OCI-LY7 (cell line): ENCODE measurements at regions not wholly inside any gene's neighbourhood (a gene's known extent, or its start where the extent isn't known, plus 50 kb on each side); places are given as distances from the start of the nearest gene placed in this dataset.

Source experiments
- BruUV-seq: library from RNA; stranded (reverse); fragments of 400-500 nt; replicated peaks from 2 replicates; lab custom pipeline; 2021; lab: Mats Ljungman, UMichigan
- CTCF ChIA-PET: fragments of 300-600 bp; sonication (Branson Sonifier 250); formaldehyde crosslinking; loops from one replicate; lab custom pipeline; 2022; ENCODE audit warnings: antibody characterized with exemption; ENCODE audit not compliant: unreplicated experiment; lab: Charles Lee
- POLR2A ChIA-PET: fragments of 300-600 bp; sonication (Branson Sonifier 250); formaldehyde crosslinking; loops from one replicate; lab custom pipeline; 2022; ENCODE audit warnings: antibody characterized with exemption; lab: Charles Lee
- DNase-seq: peaks from one replicate; pipeline ENCODE4 v3.0.0-alpha.2; 2015; ENCODE audit warnings: low spot score
- H2AFZ ChIP-seq: fragments of 200-600 bp; sonication (generic), shearing (Covaris generic); 2 replicates; pipeline ENCODE4 v1.6.1; 2014; ENCODE audit warnings: mild to moderate bottlenecking, antibody characterized with exemption, low read length, moderate library complexity
- H3K27ac ChIP-seq: fragments of 200-600 bp; sonication (generic); 2 replicates; pipeline ENCODE4 v1.5.1; 2014; ENCODE audit warnings: mixed run types, low read depth, mild to moderate bottlenecking, moderate library complexity, low read length, inconsistent platforms; ENCODE audit not compliant: poor library complexity, severe bottlenecking
- H3K36me3 ChIP-seq: fragments of 200-600 bp; sonication (generic); 2 replicates; pipeline ENCODE4 v1.6.1; 2014; ENCODE audit warnings: mild to moderate bottlenecking, antibody characterized with exemption, low read length, moderate library complexity, mixed read lengths; ENCODE audit not compliant: insufficient read depth
- H3K4me1 ChIP-seq: fragments of 200-600 bp; sonication (generic); 2 replicates; pipeline ENCODE4 v1.5.1; 2014; ENCODE audit warnings: mild to moderate bottlenecking, low read length; ENCODE audit not compliant: insufficient read depth, poor library complexity, severe bottlenecking
- H3K4me2 ChIP-seq: fragments of 200-600 bp; sonication (generic); 2 replicates; pipeline ENCODE4 v1.6.1; 2014; ENCODE audit warnings: mild to moderate bottlenecking, low read length
- H3K4me3 ChIP-seq: fragments of 200-600 bp; sonication (generic); 2 replicates; pipeline ENCODE4 v1.5.1; 2014; ENCODE audit warnings: mild to moderate bottlenecking, low read depth, low read length; ENCODE audit not compliant: poor library complexity, severe bottlenecking
- H3K79me2 ChIP-seq: fragments of 200-600 bp; sonication (generic); 2 replicates; pipeline ENCODE4 v1.6.1; 2016; ENCODE audit warnings: low read depth, mild to moderate bottlenecking, low read length, moderate library complexity, mixed read lengths; ENCODE audit not compliant: insufficient read depth
- H3K9me2 ChIP-seq: fragments of 200-600 bp; sonication (generic); 2 replicates; pipeline ENCODE4 v1.6.1; 2016; ENCODE audit warnings: mild to moderate bottlenecking, low read length, mixed read lengths; ENCODE audit not compliant: insufficient read depth
- H3K9me3 ChIP-seq: fragments of 200-600 bp; sonication (generic); 2 replicates; pipeline ENCODE4 v1.6.1; 2014; ENCODE audit warnings: mild to moderate bottlenecking, mixed run types, low read length, mixed read lengths
- H4K20me1 ChIP-seq: fragments of 200-600 bp; sonication (generic); 2 replicates; pipeline ENCODE4 v1.6.1; 2014; ENCODE audit warnings: mild to moderate bottlenecking, antibody characterized with exemption, low read length, moderate library complexity, mixed read lengths; ENCODE audit not compliant: insufficient read depth
- EZH2phosphoT487 ChIP-seq: fragments of 200-600 bp; sonication (generic); IDR thresholded peaks from 2 replicates; pipeline ENCODE4 v1.6.1; 2018; ENCODE audit warnings: low read depth, borderline replicate concordance, mild to moderate bottlenecking, mixed run types, antibody characterized with exemption, low read length, moderate library complexity, mixed read lengths
- intact Hi-C: fragments of 100-400 bp; cut with micrococcal nuclease; formaldehyde crosslinking; loops from one replicate; pipeline ENCODE4 v1.10.0; 2022; ENCODE audit not compliant: unreplicated experiment
- TF ChIP-seq, protein P1 (sequence below): fragments of 200-600 bp; sonication (generic); conservative IDR thresholded peaks from 2 replicates; pipeline ENCODE4 v1.5.1; 2014; ENCODE audit warnings: mild to moderate bottlenecking, antibody characterized with exemption, low read length, moderate library complexity, mixed read lengths

DNA sequence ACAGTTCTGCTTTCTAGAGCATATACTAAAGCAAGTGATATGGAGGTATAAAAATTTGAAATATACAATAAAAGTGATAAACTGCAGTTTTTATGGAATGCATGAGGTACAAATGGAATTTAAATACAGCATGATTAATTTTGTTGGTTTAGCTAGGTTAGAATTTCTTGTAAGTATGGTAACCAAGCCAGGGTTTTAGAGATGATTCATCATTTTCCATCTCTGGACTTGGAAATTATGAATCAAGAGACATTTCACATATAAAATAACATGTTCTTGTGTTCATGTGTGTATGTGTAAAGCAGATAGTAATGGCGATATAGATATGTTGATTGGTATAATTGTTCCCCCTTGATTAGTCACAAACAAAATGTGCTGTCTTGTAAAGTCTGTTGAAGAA lies 1219.8 kb downstream of the CDH8 start:
- ChIA-PET CTCF (no interaction called here), POLR2A (no interaction called here)
- Histone ChIP-seq H3K27ac (no peak overlapping the region), H3K9me3 (no peaks in the 10 kb centered on the region), H4K20me1 (no peaks in the 10 kb centered on the region), H3K79me2 (no peaks in the 10 kb centered on the region), H3K4me2 (no peak overlapping the region), H3K4me3 (no peak overlapping the region), H3K36me3 (no peaks in the 10 kb centered on the region), H3K4me1 (no peaks in the 10 kb centered on the region), H2AFZ (no peak overlapping the region), H3K9me2 (no peaks in the 10 kb centered on the region)
- no peak for DNase-seq
- TF ChIP-seq EZH2phosphoT487 = no peak
- intact Hi-C loops = no loop called here
- BruUV-seq = no TSS peak

DNA sequence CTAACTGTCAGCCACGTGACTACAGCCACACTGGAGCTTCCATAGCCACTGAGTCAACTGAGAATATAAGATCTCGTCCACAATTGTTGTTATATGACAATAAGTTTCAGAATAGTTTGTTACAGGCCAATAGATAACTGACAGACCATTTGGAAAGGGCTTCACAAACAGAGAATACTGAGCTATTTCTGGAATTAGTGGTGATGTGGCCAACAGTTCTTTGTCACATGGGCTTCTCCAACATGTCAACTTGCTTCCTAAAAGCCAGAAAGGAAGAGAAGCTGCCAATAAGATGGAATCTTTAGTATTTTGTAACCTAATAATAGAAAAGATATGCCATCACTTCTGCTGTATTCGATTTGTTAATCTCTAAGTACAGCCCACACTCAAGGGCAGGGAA lies 1220.4 kb downstream of the CDH8 start:
- CTCF ChIA-PET = no interaction called here
- no TSS peak for BruUV-seq
- intact Hi-C loops = no loop called here

DNA sequence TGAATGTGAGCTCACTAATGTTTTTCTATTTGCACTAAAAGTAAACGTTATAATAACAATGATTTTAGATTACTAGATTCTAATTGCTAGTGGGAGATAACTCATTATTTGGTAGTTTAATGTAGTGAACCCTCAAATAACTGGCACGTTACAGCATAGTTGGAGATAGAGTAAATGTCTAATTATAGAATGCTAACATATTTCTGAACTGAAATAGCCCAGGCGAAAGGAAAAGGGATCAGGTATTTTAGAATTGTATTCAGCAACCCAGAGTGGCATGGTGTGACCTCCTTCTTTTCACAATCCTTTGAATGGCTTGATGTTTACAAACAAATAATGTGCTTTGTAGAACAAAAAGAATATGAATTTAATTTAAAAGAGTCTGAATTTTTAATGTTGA lies 1221.2 kb downstream of the CDH8 start:
- Histone ChIP-seq H4K20me1 (no peaks in the 10 kb centered on the region), H3K9me3 (no peaks in the 10 kb centered on the region), H3K9me2 (no peaks in the 10 kb centered on the region), H3K4me2 (no peak overlapping the region), H3K79me2 (no peaks in the 10 kb centered on the region), H3K36me3 (no peaks in the 10 kb centered on the region), H3K27ac (no peak overlapping the region), H3K4me1 (no peaks in the 10 kb centered on the region), H2AFZ (no peak overlapping the region), H3K4me3 (no peak overlapping the region)
- no peak for TF ChIP-seq EZH2phosphoT487
- TF ChIP-seq, protein P1, sequence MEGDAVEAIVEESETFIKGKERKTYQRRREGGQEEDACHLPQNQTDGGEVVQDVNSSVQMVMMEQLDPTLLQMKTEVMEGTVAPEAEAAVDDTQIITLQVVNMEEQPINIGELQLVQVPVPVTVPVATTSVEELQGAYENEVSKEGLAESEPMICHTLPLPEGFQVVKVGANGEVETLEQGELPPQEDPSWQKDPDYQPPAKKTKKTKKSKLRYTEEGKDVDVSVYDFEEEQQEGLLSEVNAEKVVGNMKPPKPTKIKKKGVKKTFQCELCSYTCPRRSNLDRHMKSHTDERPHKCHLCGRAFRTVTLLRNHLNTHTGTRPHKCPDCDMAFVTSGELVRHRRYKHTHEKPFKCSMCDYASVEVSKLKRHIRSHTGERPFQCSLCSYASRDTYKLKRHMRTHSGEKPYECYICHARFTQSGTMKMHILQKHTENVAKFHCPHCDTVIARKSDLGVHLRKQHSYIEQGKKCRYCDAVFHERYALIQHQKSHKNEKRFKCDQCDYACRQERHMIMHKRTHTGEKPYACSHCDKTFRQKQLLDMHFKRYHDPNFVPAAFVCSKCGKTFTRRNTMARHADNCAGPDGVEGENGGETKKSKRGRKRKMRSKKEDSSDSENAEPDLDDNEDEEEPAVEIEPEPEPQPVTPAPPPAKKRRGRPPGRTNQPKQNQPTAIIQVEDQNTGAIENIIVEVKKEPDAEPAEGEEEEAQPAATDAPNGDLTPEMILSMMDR = no peak
- POLR2A ChIA-PET = no interaction called here
- CTCF ChIA-PET = no interaction called here
- no peak for DNase-seq
- intact Hi-C loops = no loop called here
- no TSS peak for BruUV-seq

More for the DNA sequence above, 1220.4 kb downstream of the CDH8 start:
- Histone ChIP-seq H2AFZ (no peak overlapping the region), H3K9me2 (no peaks in the 10 kb centered on the region), H3K4me3 (no peak overlapping the region), H3K36me3 (no peaks in the 10 kb centered on the region), H3K4me1 (no peaks in the 10 kb centered on the region), H3K27ac (no peak overlapping the region), H3K79me2 (no peaks in the 10 kb centered on the region), H3K4me2 (no peak overlapping the region), H4K20me1 (no peaks in the 10 kb centered on the region), H3K9me3 (no peaks in the 10 kb centered on the region)
- no peak for TF ChIP-seq EZH2phosphoT487
- TF ChIP-seq, protein P1 = no peak
- POLR2A ChIA-PET = no interaction called here
- no peak for DNase-seq
